ENCODE measurements at regions not wholly inside any gene's neighbourhood (a gene's known extent, or its start where the extent isn't known, plus 50 kb on each side); places are given as distances from the start of the nearest gene placed in this dataset.
"Not testable (repeated sequence)": the region's sequence is repeated elsewhere in the genome, so short reads cannot be mapped to it uniquely, and the experiment has no call there.

GRCh38 chr1:199522936-199523335, 504.6 kb upstream of the NR5A2 start:
- DNase-seq (ENCODE audit: low read depth in 2 of 2) = no peak

GRCh38 chr1:199529324-199529723, 498.2 kb upstream of the NR5A2 start:
- DNase-seq (ENCODE audit: low read depth in 2 of 2) = no peak

DNA sequence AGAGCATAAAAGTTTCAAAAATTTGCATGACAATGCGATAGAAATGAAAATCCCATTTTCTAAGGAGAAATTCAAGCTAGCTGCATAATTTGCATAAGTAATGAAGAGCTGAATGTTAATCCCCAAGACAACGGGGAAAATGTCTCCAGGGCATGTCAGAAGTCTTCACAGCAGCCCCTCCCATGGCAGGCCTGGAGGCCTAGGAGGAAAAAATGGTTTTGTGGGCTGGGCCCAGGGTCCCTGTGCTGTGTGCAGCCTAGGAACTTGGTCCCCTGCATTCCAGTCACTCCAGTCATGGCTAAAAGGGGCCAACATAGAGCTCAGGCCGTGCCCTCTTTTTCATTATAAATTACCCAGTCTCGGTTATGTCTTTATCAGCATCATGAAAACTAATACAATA, 494.1 kb upstream of the NR5A2 start:
- not testable (repeated sequence) for DNase-seq (ENCODE audit: low read depth in 2 of 2)

- no peak for DNase-seq (ENCODE audit: low read depth in 2 of 2)
These were observed 481.7 kb upstream of the NR5A2 start for GRCh38 chr1:199545780-199546179.

- DNase-seq (ENCODE audit: low read depth in 2 of 2) = no peak
These were observed 481.2 kb upstream of the NR5A2 start for GRCh38 chr1:199546323-199546722.

- DNase-seq (ENCODE audit: low read depth in 2 of 2) = no peak
These were observed 478.1 kb upstream of the NR5A2 start for GRCh38 chr1:199549421-199549820.

GRCh38 chr1:199550199-199551065, 477.1 kb upstream of the NR5A2 start:
- DNase-seq (ENCODE audit: low read depth in 2 of 2) = no peak

DNA sequence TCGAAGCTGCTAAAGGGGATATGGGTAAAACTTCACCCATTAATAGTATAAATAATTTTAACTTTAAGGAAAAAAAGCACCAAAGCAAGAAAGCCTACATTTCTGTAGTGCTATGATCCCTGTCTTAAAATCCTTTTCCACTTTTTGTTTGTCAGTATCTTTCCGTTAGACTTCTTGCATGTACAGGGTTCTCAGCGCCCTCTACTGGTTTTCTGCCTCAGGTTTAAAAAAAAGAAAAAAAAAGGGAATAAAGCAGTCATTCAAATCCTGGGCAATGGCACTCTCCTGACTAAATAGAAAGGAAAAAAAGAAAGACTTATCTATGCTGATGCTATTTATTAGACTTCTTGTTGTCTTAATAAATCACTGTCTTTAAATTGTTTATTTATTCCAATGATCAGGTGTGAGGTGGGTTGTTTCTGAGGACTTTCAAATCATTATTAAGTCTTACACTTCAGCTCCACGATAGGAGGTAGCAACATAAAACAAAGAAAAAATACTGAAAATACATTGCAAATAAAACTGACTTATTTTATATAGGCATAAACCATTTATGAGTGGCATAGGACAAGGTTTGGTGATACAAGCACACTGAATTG, 475.4 kb upstream of the NR5A2 start:
- DNase-seq (ENCODE audit: low read depth in 2 of 2) = no peak

DNA sequence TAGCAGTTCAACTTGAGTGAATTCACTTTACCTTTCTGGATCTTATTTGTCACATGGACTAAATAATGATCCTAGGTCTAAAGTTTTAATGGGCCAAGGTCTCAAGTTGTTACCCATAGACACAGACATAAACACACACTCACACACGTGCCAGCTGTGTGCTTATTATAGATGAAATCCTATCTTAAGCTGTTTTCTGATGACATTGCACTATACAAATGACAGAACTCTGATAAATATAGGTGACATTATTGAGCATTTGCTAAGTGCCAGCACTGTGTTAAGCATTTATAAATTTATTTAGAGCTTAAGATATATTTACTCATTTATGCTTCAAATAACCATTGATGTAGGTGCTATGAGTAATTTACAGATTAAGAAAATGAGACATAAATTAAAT, 474.4 kb upstream of the NR5A2 start:
- DNase-seq (ENCODE audit: low read depth in 2 of 2) = no peak

DNA sequence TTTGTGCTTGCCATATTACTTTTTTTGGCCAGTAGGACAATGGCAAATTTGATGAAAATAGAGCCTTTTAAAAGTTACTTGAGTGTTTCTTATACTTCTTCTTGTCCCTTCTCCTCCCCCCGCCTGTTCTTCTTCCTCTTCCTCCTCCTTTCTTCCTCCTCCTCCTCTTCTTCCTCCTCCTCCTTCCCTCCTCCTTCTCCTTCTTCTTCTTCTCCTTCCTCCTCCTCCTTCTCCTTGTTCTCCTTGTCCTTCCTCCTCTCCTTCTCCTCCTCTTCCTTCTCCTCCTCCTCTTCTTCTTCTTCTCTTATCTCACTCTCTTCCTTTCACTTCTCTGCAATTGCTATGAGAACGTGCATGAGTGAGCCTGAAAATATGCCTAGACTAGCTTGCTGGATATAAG, 466.2 kb upstream of the NR5A2 start:
- DNase-seq (ENCODE audit: low read depth in 2 of 2) = no peak

- no peak for DNase-seq (ENCODE audit: low read depth in 2 of 2)
These were observed 454.5 kb upstream of the NR5A2 start for GRCh38 chr1:199573047-199573446.

GRCh38 chr1:199574950-199575349, 452.6 kb upstream of the NR5A2 start:
- DNase-seq (ENCODE audit: low read depth in 2 of 2) = no peak

DNA sequence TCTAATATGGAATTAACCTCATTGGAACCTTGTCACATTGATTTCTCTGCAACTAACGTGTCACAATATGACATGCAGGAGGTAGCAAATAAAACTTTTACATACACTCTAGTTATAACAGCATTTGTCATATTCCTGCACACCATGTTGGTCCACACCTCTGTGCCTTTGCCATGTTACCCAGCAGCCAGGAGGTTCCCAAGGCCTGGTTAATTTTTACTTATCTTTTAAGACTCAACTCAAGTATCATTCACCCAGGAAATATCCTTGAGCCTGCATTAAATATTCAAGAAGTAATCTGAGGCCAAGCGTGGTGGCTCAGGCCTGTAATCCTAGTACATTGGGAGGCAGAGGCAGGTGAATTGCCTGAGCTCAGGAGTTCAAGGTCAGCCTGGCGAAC, 447.2 kb upstream of the NR5A2 start:
- DNase-seq (ENCODE audit: low read depth in 2 of 2) = no peak

GRCh38 chr1:199585392-199585791, 442.1 kb upstream of the NR5A2 start:
- no peak for DNase-seq (ENCODE audit: low read depth in 2 of 2)

DNA sequence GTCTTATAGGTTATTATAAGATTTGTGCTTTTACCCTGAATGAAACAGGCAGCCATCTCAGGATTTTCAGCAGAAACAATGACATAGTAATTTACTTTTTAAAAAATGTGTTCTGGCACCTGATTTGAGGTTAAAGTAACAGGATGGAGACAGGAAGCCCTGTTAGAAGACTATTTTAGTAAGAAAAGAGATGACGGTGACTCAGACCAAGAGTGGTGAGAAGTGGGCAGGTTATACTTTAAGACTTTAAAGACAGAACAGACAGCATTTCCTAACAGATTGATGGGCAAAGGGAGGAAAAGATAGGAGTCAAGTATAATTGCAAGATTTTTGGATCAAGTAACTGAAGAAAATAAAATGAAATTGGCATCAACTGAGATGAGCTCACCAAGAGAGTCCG, 436.8 kb upstream of the NR5A2 start:
- DNase-seq (ENCODE audit: low read depth in 2 of 2) = no peak

GRCh38 chr1:199591468-199591867, 436.0 kb upstream of the NR5A2 start:
- DNase-seq (ENCODE audit: low read depth in 2 of 2) = no peak

DNA sequence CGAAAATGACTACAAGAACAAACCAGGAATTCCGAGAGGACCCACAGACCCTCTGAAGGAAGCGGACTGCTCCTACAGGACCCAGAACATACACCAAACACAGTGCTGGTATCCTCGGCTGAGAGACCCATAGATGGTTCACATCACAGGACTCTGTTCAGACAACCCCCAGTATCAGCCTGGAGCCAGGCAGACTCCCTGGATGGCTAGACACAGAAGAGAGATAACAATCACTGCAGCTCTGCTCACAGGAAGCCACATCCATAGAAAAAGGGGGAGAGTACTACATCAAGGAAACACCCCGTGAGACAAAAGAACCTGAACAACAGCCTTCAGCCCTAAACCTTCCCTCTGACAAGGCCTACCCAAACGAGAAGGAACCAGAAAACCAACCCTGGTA, 434.0 kb upstream of the NR5A2 start:
- no peak for DNase-seq (ENCODE audit: low read depth in 2 of 2)

DNA sequence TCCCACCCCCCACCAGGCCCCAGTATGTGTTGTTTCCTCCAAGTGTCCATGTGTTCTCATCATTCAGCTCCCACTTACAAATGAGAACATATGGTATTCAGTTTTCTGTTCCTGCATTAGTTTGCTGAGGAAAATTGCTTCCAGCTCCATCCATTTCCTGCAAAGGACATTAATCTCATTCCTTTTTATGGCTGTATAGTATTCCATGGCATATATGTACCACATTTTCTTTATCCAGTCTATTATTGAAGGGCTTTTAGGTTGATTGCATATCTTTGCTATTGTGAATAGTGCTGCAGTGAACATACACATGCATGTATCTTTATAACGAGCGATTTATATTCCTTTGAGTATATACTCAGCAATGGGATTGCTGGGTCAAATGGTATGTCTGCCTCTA, 431.1 kb upstream of the NR5A2 start:
- DNase-seq (ENCODE audit: low read depth in 2 of 2) = not testable (repeated sequence)

- no peak for DNase-seq (ENCODE audit: low read depth in 2 of 2)
These were observed 430.4 kb upstream of the NR5A2 start for GRCh38 chr1:199597152-199597551.

- no peak for DNase-seq (ENCODE audit: low read depth in 2 of 2)
These were observed 419.1 kb upstream of the NR5A2 start for GRCh38 chr1:199608414-199608813.

- no peak for DNase-seq (ENCODE audit: low read depth in 2 of 2)
These were observed 414.3 kb upstream of the NR5A2 start for GRCh38 chr1:199612976-199613774.

GRCh38 chr1:199616947-199617346, 410.6 kb upstream of the NR5A2 start:
- no peak for DNase-seq (ENCODE audit: low read depth in 2 of 2)

- no peak for DNase-seq (ENCODE audit: low read depth in 2 of 2)
These were observed 408.3 kb upstream of the NR5A2 start for GRCh38 chr1:199619223-199619622.
